ENCODE measurements at regions not wholly inside any gene's neighbourhood (a gene's known extent, or its start where the extent isn't known, plus 50 kb on each side); places are given as distances from the start of the nearest gene placed in this dataset.

DNA sequence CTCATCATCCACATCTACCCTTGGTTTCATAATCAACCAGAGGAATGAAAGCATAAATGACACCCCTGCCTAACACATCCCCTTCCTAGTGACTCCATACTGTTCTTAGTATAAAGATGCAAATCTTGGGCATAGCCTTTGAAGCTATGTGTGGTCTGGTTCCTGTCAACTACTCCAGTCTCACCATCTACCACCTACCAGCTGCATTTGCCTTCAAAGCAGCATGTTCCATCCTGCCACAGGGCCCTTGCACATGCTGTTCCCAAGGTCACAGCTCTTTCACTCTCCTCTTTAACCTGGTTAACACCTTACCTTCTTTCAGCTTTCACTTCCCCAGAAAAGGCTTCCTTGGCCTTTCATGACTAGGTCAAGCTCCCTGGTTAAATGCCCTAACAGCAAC lies 62.3 kb upstream of the ARHGEF3 start:
- DNase-seq, result no peak

DNA sequence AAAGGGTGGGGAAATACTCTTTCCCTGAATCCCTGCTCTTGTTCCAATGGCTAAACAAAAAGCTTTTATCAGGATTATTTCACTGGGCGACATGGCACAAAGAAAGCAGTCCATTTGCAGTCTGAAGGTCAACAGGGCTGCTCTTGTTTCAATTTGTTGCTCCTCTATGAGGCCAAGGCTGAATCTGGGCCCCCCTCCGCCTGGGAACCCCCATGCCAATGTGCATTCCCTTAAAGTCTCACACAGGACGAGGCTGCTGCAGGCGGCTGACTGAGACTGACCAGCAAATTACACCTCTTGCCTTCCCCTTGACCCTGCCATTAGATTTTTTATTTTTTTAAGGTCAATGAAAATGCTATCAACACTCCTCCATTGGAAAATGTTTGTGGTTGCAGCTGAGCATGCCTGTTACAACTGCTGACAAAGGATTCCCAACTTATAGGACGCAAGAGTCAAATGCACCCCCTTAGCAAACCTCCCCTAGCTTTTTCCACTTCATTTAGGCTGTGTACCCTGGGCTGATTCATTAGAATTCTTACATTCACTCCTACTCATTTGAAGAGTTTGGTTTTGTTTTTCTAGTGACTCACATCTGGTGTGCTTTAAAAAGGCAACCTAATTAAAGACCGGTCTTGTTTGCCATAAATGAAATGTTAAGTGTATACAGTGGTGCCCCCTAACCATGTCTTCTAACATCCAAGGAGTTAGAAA lies 60.8 kb upstream of the ARHGEF3 start:
- peak; percentile 18 for DNase-seq

DNA sequence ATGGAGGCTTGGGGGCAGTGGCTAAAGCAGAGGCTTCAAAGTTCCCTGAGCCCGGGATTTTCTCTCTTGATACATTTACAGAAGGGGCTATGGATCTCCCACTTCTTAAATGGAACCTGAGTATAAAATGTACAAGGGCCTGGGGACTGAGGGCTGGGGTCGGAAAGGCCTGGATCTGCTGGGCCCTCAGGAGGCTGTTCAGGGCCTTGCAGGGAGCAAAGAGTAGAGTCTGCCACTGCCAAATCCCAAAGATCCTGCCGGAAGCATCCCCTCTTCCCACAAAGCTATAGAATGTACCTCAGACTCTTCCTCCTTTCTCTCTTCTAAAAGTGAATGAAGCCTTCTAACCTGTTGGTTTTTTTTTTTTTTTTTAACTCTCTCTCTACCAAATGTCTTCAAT lies 59.8 kb upstream of the ARHGEF3 start:
- no peak for DNase-seq

DNA sequence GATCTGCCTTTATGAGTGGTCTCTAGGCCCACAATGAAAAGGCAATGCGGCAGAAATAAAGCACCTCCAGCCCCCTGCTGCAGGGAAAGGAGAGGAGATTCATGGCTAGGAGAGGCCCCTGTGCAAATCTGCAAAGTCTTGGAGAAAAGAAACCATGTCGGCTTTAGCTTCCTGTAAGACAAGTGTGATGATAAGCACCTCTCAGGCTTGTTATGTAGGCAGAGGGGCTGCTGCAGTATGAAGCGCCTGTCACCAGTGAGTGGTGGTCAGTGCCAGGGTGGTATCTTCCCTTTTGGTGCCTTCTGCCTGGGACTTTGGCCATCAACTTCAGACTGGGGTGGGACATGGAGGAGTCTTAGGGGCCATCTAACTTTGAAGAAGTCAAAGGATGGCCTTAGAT lies 59.2 kb upstream of the ARHGEF3 start:
- no peak for DNase-seq

- no peak for DNase-seq
Observed at GRCh38 chr3:56860351-56860750, 58.6 kb upstream of the ARHGEF3 start.

- no peak for DNase-seq
Observed at GRCh38 chr3:56858331-56858730, 56.6 kb upstream of the ARHGEF3 start.

GRCh38 chr3:56857178-56857577 lies 55.4 kb upstream of the ARHGEF3 start:
- no peak for DNase-seq

DNA sequence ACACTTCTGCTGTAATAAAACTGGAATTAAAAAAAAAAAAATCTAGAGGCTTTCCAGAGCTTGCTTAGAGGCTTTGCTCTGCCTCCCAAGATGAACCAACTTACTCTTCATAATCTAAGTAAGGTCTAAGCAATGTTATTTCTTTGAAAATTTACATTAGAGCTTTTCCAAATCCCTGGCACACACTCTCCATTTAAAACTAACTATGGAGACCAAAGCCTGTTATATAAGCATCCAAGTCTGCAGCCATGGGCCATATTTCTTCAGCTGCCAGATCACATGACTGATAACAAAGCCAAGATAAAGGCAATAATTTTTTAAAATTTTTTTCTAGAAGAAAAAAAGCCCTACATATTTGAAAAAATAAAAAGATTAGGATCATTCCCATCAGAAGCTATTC lies 55.0 kb upstream of the ARHGEF3 start:
- no peak for DNase-seq

GRCh38 chr3:56855856-56856512 lies 54.2 kb upstream of the ARHGEF3 start:
- peak; percentile 14 for DNase-seq

- no peak for DNase-seq
Observed at GRCh38 chr3:56854856-56855611, 53.3 kb upstream of the ARHGEF3 start.

DNA sequence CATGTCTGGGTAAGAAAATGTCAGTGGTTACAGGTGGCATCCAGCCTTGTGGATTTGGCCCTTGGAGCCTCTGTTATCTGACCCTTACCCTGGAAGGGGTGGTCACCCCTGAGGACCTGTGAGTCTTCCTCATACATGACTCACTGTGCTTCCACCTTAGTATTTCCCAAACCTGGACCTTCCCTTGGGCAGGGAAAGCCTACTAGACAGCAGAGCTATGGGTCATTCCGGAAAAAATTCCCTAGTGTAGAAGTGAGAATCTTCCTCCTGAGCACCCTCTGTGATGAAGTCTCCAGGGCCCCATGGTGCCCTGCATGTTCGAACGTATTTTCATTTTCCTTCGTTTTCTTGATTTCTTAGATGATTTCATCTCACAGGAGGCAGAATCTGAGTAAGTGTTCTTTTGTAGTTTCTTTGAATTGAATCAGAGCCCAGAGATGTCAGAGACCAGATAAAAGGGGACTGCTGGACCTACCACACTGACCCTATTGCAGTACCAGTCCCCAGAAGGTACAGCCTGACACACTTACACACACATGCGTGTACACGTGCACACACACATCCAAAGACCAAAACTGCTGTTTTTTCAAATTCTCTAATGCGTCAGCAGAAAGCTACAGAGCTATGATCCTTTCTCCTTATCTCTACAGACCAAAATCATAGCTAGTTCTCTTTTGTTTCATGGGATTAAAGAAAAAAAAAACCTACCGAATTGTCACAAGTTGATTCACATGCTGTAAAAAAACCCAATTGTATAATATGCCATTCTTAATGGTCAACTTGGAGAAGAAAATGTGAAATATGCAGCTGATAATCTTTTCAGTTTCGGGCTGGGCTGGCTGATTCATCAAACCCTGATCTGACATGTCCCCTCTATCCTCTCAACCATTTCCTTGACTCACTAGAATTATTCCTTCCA lies 50.5 kb upstream of the ARHGEF3 start:
- DNase-seq, result no peak

All from occipital lobe (tissue), 1 donor.